Activated T-cell treated with anti-CD3 and anti-CD28 coated beads, Interleukin-2, amount 50 U/mL, for 24 hours (primary cell): ENCODE measurements at regions not wholly inside any gene's neighbourhood (a gene's known extent, or its start where the extent isn't known, plus 50 kb on each side); places are given as distances from the start of the nearest gene placed in this dataset.

ENCODE experiments used
- DNase-seq: peaks from one replicate; pipeline ENCODE4 v3.0.0-alpha.2; 2020
- H3K27ac Mint-ChIP-seq: 2 replicates; pipeline ENCODE4 v1.8.0; 2020; ENCODE audit warnings: mild to moderate bottlenecking, mixed read lengths
- H3K27me3 Mint-ChIP-seq: 2 replicates; pipeline ENCODE4 v1.8.0; 2020; ENCODE audit warnings: mixed read lengths
- H3K36me3 Mint-ChIP-seq: 2 replicates; pipeline ENCODE4 v1.8.0; 2020; ENCODE audit warnings: low read depth, mixed read lengths
- H3K4me1 Mint-ChIP-seq: 2 replicates; pipeline ENCODE4 v1.8.0; 2020; ENCODE audit warnings: low read depth, mixed read lengths
- H3K4me3 Mint-ChIP-seq: 2 replicates; pipeline ENCODE4 v1.8.0; 2020; ENCODE audit warnings: mild to moderate bottlenecking, moderate library complexity, mixed read lengths
- H3K9me3 Mint-ChIP-seq: 2 replicates; pipeline ENCODE4 v1.8.0; 2020; ENCODE audit warnings: mixed read lengths

DNA sequence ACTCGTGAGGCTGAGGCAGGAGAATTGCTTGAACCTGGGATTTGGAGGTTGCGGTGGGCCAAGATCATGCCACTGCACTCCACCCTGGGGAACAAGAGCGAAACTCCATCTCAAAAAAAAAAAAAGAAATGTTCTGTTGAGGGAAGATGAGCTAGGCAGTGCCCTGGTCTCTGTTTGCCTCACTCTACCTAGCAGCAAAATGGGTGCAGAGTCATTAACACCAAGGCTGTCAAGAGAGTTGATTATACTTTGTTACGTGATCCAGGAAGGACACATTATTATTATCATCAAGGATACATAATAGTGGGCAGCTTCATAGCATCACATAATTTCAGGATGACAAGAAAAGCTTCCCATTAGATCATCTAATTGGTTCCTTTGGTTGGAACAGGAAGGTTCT lies 84.3 kb upstream of the MAP1LC3B2 start:
- H3K9me3 Mint-ChIP-seq: peaks cover 15% of the 10 kb centered on the region
- H3K4me3 Mint-ChIP-seq: no peak overlapping the region
- H3K27me3 Mint-ChIP-seq: no peaks in the 10 kb centered on the region
- H3K27ac Mint-ChIP-seq: no peak overlapping the region
- DNase-seq: no peak
- no peaks in the 10 kb centered on the region for H3K36me3 Mint-ChIP-seq
- H3K4me1 Mint-ChIP-seq: peaks cover under 1% of the 10 kb centered on the region

DNA sequence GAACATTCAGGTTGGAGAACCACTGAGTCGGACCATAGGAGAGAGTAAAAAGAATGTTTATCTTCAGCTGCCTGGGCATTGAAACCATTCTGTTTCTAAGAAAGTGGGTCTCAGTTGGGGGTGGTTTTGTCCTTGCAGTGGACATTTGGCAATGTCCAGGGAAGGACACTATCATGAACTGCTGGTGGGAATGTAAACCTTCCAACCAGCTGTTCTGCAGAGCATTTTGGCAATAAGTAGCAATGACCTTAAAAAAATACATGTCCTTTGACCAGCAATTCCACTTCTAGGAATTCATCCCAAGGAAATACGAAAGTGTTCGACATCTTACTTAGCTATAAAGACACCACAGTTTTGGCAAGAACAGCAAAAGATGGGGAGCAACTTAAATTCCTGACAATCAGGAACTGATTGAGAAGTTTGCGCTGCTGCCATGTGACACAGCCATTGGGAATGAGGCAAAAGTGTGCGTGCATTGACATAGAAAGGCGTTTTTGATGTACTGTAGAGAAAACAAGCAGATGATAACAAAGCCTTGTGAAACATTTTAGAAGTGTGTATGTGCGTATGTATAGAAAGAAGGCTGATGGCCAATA lies 82.9 kb upstream of the MAP1LC3B2 start:
- Mint-ChIP-seq H3K27me3 (no peaks in the 10 kb centered on the region), H3K36me3 (no peaks in the 10 kb centered on the region), H3K4me1 (peaks cover 8% of the 10 kb centered on the region), H3K4me3 (no peak overlapping the region), H3K27ac (no peak overlapping the region), H3K9me3 (peaks cover 15% of the 10 kb centered on the region)
- no peak for DNase-seq

- no peak overlapping the region for H3K4me3 Mint-ChIP-seq
- H3K27me3 Mint-ChIP-seq: no peaks in the 10 kb centered on the region
- peaks cover 8% of the 10 kb centered on the region for H3K4me1 Mint-ChIP-seq
- DNase-seq: no peak
- H3K9me3 Mint-ChIP-seq: peaks cover 15% of the 10 kb centered on the region
- H3K27ac Mint-ChIP-seq: no peak overlapping the region
- no peaks in the 10 kb centered on the region for H3K36me3 Mint-ChIP-seq
Measured at GRCh38 chr12:116478243-116478773, 80.9 kb upstream of the MAP1LC3B2 start.

DNA sequence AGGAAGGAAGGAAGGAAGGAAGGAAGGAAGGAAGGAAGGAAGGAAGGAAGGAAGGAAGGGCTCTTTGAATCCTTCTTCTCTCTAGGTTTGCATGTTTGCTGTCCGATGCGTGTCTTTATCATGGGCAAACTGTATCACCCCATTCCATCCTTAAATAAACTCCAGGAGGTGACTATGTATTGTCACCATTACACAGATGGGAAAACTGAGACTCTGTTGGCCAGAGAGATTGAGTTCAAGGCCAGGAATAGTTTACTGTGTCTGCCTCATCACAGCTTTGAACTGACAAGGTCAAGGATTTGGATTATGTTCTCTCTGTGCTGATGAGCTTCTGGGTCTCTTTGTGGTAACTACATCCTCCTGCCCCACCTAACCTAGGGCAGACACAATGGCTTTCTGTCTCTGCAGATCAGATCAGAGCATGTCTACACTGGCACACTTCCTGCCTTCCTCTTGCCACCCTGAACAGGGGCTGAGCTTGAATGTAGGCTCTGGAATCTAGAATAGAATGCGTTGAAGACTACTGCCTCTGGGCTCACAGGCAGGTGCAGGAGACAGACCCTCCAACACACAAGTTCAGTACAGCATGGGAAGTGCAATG lies 78.9 kb upstream of the MAP1LC3B2 start:
- Mint-ChIP-seq H3K27ac (no peak overlapping the region), H3K9me3 (peaks cover 13% of the 10 kb centered on the region), H3K27me3 (no peaks in the 10 kb centered on the region), H3K4me1 (peaks cover 8% of the 10 kb centered on the region), H3K4me3 (no peak overlapping the region), H3K36me3 (no peaks in the 10 kb centered on the region)
- no peak for DNase-seq

GRCh38 chr12:116481726-116482125 lies 77.5 kb upstream of the MAP1LC3B2 start:
- H3K4me1 Mint-ChIP-seq: peaks cover 8% of the 10 kb centered on the region
- no peak for DNase-seq
- H3K36me3 Mint-ChIP-seq: no peaks in the 10 kb centered on the region
- H3K9me3 Mint-ChIP-seq: peaks cover 3% of the 10 kb centered on the region
- no peaks in the 10 kb centered on the region for H3K27me3 Mint-ChIP-seq
- no peak overlapping the region for H3K27ac Mint-ChIP-seq
- no peak overlapping the region for H3K4me3 Mint-ChIP-seq

GRCh38 chr12:116482179-116482578 lies 77.0 kb upstream of the MAP1LC3B2 start:
- peaks cover 5% of the 10 kb centered on the region for H3K9me3 Mint-ChIP-seq
- no peak for DNase-seq
- no peak overlapping the region for H3K4me3 Mint-ChIP-seq
- H3K36me3 Mint-ChIP-seq: no peaks in the 10 kb centered on the region
- no peak overlapping the region for H3K27ac Mint-ChIP-seq
- H3K4me1 Mint-ChIP-seq: peaks cover 8% of the 10 kb centered on the region
- no peaks in the 10 kb centered on the region for H3K27me3 Mint-ChIP-seq

- Mint-ChIP-seq H3K27me3 (no peaks in the 10 kb centered on the region), H3K9me3 (peaks cover 6% of the 10 kb centered on the region), H3K36me3 (no peaks in the 10 kb centered on the region), H3K4me1 (peaks cover 8% of the 10 kb centered on the region), H3K4me3 (no peak overlapping the region), H3K27ac (no peak overlapping the region)
- DNase-seq: no peak
Measured at GRCh38 chr12:116482859-116483258, 76.3 kb upstream of the MAP1LC3B2 start.

DNA sequence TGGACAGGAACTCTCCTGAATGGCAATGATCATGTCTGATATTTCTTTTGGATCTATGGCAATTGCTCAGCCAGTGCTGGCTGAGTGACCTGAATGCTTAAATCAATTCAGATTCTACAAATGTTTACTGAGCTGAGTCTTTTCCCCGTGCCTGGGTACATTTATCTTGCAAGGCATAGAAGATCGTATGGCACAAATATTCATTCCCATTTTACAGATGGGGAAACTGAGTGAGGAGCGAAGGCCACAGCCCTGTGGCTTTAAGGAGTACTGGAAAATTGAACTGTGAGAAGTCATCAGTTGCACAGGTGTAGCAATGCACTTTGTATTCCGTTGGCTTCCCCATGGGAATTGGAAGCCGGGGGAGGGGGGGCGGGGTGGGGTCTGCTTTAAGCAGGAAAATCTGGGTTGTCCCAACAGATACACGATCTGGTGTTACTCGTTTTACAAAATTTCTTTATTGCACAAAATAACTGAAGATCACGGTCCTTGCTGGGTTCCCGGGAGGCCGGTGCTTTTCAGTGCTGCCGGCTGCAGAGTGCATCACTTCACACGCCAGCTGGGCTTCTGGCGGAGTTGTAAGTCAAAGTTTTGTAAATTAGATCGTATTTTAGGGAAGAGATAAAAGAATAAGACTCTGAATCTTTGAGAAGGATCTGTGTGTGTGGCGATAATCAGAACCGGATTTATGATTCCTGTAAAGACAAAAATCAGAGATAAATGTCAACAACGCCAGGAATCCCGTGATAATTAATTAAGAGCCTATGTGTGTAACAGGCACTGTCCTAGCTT lies 75.0 kb upstream of the MAP1LC3B2 start:
- H3K27ac Mint-ChIP-seq: no peak overlapping the region

GRCh38 chr12:116484807-116485206 lies 74.4 kb upstream of the MAP1LC3B2 start:
- H3K27me3 Mint-ChIP-seq: no peaks in the 10 kb centered on the region
- no peak overlapping the region for H3K27ac Mint-ChIP-seq
- no peak overlapping the region for H3K4me3 Mint-ChIP-seq
- H3K9me3 Mint-ChIP-seq: peaks cover 10% of the 10 kb centered on the region
- no peak for DNase-seq
- no peaks in the 10 kb centered on the region for H3K36me3 Mint-ChIP-seq
- peaks cover 8% of the 10 kb centered on the region for H3K4me1 Mint-ChIP-seq

More for the DNA sequence above, 75.0 kb upstream of the MAP1LC3B2 start:
- H3K27me3 Mint-ChIP-seq: no peaks in the 10 kb centered on the region
- peaks cover 8% of the 10 kb centered on the region for H3K4me1 Mint-ChIP-seq
- no peaks in the 10 kb centered on the region for H3K36me3 Mint-ChIP-seq
- no peak overlapping the region for H3K4me3 Mint-ChIP-seq
- peaks cover 10% of the 10 kb centered on the region for H3K9me3 Mint-ChIP-seq
- DNase-seq: no peak

- H3K4me3 Mint-ChIP-seq: no peak overlapping the region
- DNase-seq: no peak
- no peaks in the 10 kb centered on the region for H3K4me1 Mint-ChIP-seq
- H3K27me3 Mint-ChIP-seq: no peaks in the 10 kb centered on the region
- H3K36me3 Mint-ChIP-seq: no peaks in the 10 kb centered on the region
- no peak overlapping the region for H3K27ac Mint-ChIP-seq
- H3K9me3 Mint-ChIP-seq: peaks cover 13% of the 10 kb centered on the region
Measured at GRCh38 chr12:116489116-116489515, 70.1 kb upstream of the MAP1LC3B2 start.

GRCh38 chr12:116490471-116490870 lies 68.7 kb upstream of the MAP1LC3B2 start:
- Mint-ChIP-seq H3K36me3 (no peaks in the 10 kb centered on the region), H3K9me3 (peaks cover 13% of the 10 kb centered on the region), H3K4me3 (no peak overlapping the region), H3K27ac (no peak overlapping the region), H3K4me1 (no peaks in the 10 kb centered on the region), H3K27me3 (no peaks in the 10 kb centered on the region)
- DNase-seq: no peak

- Mint-ChIP-seq H3K27ac (no peak overlapping the region), H3K4me3 (no peak overlapping the region), H3K27me3 (no peaks in the 10 kb centered on the region), H3K9me3 (peaks cover 8% of the 10 kb centered on the region), H3K36me3 (no peaks in the 10 kb centered on the region), H3K4me1 (no peaks in the 10 kb centered on the region)
- no peak for DNase-seq
Measured at GRCh38 chr12:116492703-116493324, 66.4 kb upstream of the MAP1LC3B2 start.

- H3K4me3 Mint-ChIP-seq: no peak overlapping the region
- H3K27me3 Mint-ChIP-seq: no peaks in the 10 kb centered on the region
- H3K36me3 Mint-ChIP-seq: no peaks in the 10 kb centered on the region
- no peak overlapping the region for H3K27ac Mint-ChIP-seq
- no peaks in the 10 kb centered on the region for H3K4me1 Mint-ChIP-seq
- DNase-seq: no peak
- H3K9me3 Mint-ChIP-seq: peaks cover 3% of the 10 kb centered on the region
Measured at GRCh38 chr12:116495260-116495659, 63.9 kb upstream of the MAP1LC3B2 start.

DNA sequence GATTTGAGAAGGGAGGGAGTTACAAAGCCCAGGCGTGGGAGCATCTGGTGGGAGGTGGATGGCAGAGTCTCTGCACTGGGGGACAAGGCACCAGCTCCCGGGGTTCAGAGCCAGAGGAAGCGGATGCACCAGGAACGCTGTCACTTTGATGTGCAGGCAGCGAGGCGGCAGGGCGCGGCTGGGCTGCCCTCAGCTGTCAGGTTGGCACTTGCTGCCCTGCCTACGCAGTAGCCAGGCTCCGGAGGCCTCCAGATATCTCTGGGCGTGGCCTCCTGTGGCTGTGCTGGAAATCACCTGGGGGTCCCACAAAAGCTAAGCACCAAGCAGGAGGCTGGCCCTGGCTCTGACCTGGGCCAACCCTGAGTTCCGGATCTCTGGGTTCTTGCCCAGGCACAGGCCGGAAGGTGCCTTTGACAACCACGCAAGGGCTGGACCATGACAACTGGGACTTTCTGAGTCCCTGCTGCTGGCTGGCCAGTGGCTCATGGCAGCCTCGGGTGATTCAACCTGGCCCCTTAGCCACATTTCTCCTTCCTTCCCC lies 62.1 kb upstream of the MAP1LC3B2 start:
- no peaks in the 10 kb centered on the region for H3K36me3 Mint-ChIP-seq
- no peaks in the 10 kb centered on the region for H3K27me3 Mint-ChIP-seq
- peaks cover 3% of the 10 kb centered on the region for H3K9me3 Mint-ChIP-seq
- H3K27ac Mint-ChIP-seq: no peak overlapping the region
- H3K4me1 Mint-ChIP-seq: no peaks in the 10 kb centered on the region
- no peak for DNase-seq
- H3K4me3 Mint-ChIP-seq: no peak overlapping the region
